ENCODE measurements at regions not wholly inside any gene's neighbourhood (a gene's known extent, or its start where the extent isn't known, plus 50 kb on each side); places are given as distances from the start of the nearest gene placed in this dataset.

DNA sequence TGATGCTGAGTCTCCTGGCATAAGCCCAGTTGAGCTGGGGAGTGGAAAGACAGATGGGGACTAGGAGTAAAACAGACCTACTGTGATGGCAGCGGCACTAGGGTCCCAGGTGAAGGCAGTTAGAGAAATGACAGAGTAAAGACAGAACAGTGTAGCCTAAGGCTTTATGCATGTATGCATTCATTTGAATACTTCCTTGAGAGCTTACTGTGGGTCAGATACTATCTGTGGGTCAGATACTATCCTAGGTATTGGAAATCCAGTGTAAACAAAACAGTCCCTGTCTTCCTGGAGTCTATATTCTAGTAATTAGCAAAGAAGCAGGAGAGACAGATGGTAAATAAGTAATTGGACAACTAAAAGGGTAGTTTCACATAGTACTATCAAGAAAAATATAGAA lies 73.7 kb upstream of the LRCH1 start:
- Histone ChIP-seq H3K4me3 (no peak overlapping the region), H3K36me3 (no peaks in the 10 kb centered on the region), H3K9me3 (peaks cover 0 to 3% (median 0%) of the 10 kb centered on the region in 3 donors), H3K27me3 (no peaks in the 10 kb centered on the region), H3K4me1 (no peaks in the 10 kb centered on the region), H3K27ac (no peak overlapping the region)
- TF ChIP-seq, protein P1, sequence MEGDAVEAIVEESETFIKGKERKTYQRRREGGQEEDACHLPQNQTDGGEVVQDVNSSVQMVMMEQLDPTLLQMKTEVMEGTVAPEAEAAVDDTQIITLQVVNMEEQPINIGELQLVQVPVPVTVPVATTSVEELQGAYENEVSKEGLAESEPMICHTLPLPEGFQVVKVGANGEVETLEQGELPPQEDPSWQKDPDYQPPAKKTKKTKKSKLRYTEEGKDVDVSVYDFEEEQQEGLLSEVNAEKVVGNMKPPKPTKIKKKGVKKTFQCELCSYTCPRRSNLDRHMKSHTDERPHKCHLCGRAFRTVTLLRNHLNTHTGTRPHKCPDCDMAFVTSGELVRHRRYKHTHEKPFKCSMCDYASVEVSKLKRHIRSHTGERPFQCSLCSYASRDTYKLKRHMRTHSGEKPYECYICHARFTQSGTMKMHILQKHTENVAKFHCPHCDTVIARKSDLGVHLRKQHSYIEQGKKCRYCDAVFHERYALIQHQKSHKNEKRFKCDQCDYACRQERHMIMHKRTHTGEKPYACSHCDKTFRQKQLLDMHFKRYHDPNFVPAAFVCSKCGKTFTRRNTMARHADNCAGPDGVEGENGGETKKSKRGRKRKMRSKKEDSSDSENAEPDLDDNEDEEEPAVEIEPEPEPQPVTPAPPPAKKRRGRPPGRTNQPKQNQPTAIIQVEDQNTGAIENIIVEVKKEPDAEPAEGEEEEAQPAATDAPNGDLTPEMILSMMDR (IDR thresholded peaks at IDR 0.05 in 4 of 5, conservative IDR thresholded peaks at IDR 0.05 in 1 of 5), result no peak
- in situ Hi-C loops (cut with MboI; ENCODE audit: low sequenced_read_pairs in 4 of 4) (no loop called here), intact Hi-C loops (cut with DNase I; ENCODE audit: low total_unique reads) (no loop called here)
- ATAC-seq (no peak), DNase-seq (no peak)

DNA sequence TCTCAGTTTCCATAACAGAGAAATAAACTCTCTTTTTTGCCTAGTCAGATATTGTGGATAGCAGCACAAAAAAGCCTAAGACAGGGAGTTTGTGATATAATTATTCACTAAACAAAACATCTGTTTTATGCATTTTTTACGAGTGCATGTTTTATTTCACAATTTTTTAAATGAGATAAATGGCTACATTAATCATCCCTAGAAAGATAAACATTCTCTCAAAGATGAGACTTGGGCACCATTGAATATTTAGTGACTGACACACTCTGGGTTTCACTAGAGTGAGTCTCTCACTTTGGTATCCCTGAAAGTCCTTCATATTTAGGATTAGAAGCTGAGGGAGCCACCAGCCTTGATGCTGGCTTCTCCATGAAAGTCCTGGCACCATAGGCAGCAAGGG lies 74.3 kb upstream of the LRCH1 start:
- H3K4me1 ChIP-seq, result no peaks in the 10 kb centered on the region
- no peak overlapping the region for H3K27ac ChIP-seq
- in situ Hi-C loops (cut with MboI; ENCODE audit: low sequenced_read_pairs in 4 of 4), result no loop called here
- DNase-seq (no peak), ATAC-seq (no peak)
- H3K27me3 ChIP-seq, result no peaks in the 10 kb centered on the region
- H3K9me3 ChIP-seq, result no peaks in the 10 kb centered on the region
- TF ChIP-seq POLR2A (IDR thresholded peaks at IDR 0.05), result no peak
- TF ChIP-seq, protein P1 (IDR thresholded peaks at IDR 0.05 in 4 of 5, conservative IDR thresholded peaks at IDR 0.05 in 1 of 5), result no peak
- no peaks in the 10 kb centered on the region for H3K36me3 ChIP-seq
- no peak overlapping the region for H3K4me3 ChIP-seq
- intact Hi-C loops (cut with DNase I; ENCODE audit: low total_unique reads), result no loop called here

DNA sequence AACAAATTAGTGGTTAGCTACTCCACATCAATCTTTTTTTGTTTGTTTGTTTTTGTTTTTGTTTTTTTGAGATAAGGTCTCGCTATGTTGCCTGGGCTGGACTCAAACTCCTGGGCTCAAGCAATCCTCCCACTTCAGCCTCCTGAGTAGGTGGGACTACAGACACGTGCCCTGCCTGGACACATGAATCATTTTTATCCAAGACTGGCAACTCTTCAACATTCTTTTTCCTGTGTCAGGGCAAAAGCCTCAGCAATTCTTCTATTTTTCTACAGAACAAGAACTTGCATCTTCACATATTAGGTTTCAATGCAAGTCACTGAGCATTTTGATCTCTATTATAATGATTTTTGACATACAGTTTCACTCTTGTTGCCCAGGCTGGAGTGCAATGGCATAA lies 76.8 kb upstream of the LRCH1 start:
- no peak overlapping the region for H3K27ac ChIP-seq
- intact Hi-C loops (cut with DNase I; ENCODE audit: low total_unique reads) (no loop called here), in situ Hi-C loops (cut with MboI; ENCODE audit: low sequenced_read_pairs in 4 of 4) (no loop called here)
- H3K27me3 ChIP-seq, result no peaks in the 10 kb centered on the region
- DNase-seq (no peak), ATAC-seq (no peak)
- no peak overlapping the region for H3K4me3 ChIP-seq
- H3K36me3 ChIP-seq, result no peaks in the 10 kb centered on the region
- H3K9me3 ChIP-seq, result no peaks in the 10 kb centered on the region
- no peak for TF ChIP-seq POLR2A (IDR thresholded peaks at IDR 0.05)
- TF ChIP-seq, protein P1 (IDR thresholded peaks at IDR 0.05 in 4 of 5, conservative IDR thresholded peaks at IDR 0.05 in 1 of 5), result no peak
- H3K4me1 ChIP-seq, result no peaks in the 10 kb centered on the region

DNA sequence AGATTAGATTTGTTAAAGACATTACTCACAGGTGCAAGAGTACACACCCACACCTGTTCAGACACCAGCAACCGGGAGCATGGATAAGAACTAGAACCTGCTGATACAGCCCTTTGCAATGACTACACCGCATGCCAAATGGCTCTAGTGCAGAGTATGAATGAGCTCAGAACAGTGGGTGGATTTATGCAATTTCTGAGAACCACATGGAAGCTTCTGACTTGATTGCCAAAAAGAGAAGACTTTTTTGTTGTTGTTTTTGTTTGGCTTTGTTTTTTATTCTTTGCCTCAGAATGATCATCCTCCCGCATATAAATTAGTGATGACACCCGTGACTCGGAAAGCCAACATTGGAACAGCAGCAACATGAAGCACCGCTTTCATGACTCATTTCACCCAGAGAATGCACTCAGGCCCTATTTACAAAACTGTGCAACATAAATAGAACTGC lies 77.4 kb upstream of the LRCH1 start:
- intact Hi-C loops (cut with DNase I; ENCODE audit: low total_unique reads), result no loop called here
- Histone ChIP-seq H3K27ac (no peak overlapping the region), H3K9me3 (no peaks in the 10 kb centered on the region), H3K4me3 (no peak overlapping the region), H3K27me3 (no peaks in the 10 kb centered on the region), H3K36me3 (no peaks in the 10 kb centered on the region), H3K4me1 (no peaks in the 10 kb centered on the region)
- ATAC-seq (no peak), DNase-seq (no peak)
- in situ Hi-C loops (cut with MboI; ENCODE audit: low sequenced_read_pairs in 4 of 4), result no loop called here
- TF ChIP-seq, protein P1 (IDR thresholded peaks at IDR 0.05 in 4 of 5, conservative IDR thresholded peaks at IDR 0.05 in 1 of 5), result no peak
- no peak for TF ChIP-seq POLR2A (IDR thresholded peaks at IDR 0.05)

DNA sequence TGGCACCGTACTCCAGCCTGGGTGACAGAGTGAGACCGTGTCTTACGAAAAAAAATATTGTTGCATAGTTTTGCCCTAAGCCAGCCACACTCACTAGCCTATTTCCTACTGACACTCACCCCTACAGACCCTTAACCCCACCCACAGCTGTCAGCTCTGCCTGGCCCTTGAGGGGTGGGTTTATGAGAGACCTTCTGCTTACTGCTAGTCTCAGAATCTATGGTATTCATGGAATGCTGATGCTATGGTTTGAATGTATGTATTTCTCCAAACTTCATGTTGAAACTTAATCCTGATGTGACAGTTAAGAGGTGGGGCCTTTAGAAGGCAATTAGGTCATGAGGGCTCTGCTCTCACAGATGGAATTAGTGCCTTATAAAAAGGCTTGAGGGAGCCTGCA lies 79.2 kb upstream of the LRCH1 start:
- ATAC-seq (no peak), DNase-seq (no peak)
- in situ Hi-C loops (cut with MboI; ENCODE audit: low sequenced_read_pairs in 4 of 4) (no loop called here), intact Hi-C loops (cut with DNase I; ENCODE audit: low total_unique reads) (no loop called here)
- Histone ChIP-seq H3K4me1 (no peaks in the 10 kb centered on the region), H3K9me3 (no peaks in the 10 kb centered on the region), H3K27ac (no peak overlapping the region), H3K36me3 (no peaks in the 10 kb centered on the region), H3K4me3 (no peak overlapping the region), H3K27me3 (no peaks in the 10 kb centered on the region)
- TF ChIP-seq POLR2A (IDR thresholded peaks at IDR 0.05), result no peak
- TF ChIP-seq, protein P1 (IDR thresholded peaks at IDR 0.05 in 4 of 5, conservative IDR thresholded peaks at IDR 0.05 in 1 of 5), result no peak
